ENCODE measurements at regions not wholly inside any gene's neighbourhood (a gene's known extent, or its start where the extent isn't known, plus 50 kb on each side); places are given as distances from the start of the nearest gene placed in this dataset.

GRCh38 chr3:59688636-59689035 lies 638.8 kb upstream of the CFAP20DC start:
- 40 to 67% methylated on average over 2 of the region's 2 CpGs for WGBS, 2 donors
- intact Hi-C loops (cut with DNase I) = no loop called here
- TF ChIP-seq POLR2A (IDR thresholded peaks at IDR 0.05) (no peak), CTCF (IDR thresholded peaks at IDR 0.05) (no peak), EP300 (IDR thresholded peaks at IDR 0.05) (no peak), POLR2AphosphoS5 (IDR thresholded peaks at IDR 0.05) (no peak)
- Histone ChIP-seq H3K27me3 (no peaks in the 10 kb centered on the region), H3K9me3 (no peaks in the 10 kb centered on the region), H3K27ac (no peak overlapping the region), H3K4me1 (no peaks in the 10 kb centered on the region), H3K36me3 (no peaks in the 10 kb centered on the region), H3K4me3 (no peak overlapping the region)
- no peak for DNase-seq

GRCh38 chr3:59685432-59685831 lies 635.6 kb upstream of the CFAP20DC start:
- intact Hi-C loops (cut with DNase I) = no loop called here
- WGBS, 2 donors = 94 to 96% methylated on average over 3 of the region's 3 CpGs
- TF ChIP-seq CTCF (IDR thresholded peaks at IDR 0.05) (no peak), EP300 (IDR thresholded peaks at IDR 0.05) (no peak), POLR2AphosphoS5 (IDR thresholded peaks at IDR 0.05) (no peak), POLR2A (IDR thresholded peaks at IDR 0.05) (no peak)

GRCh38 chr3:59684766-59685165 lies 634.9 kb upstream of the CFAP20DC start:
- no peaks in the 10 kb centered on the region for H3K9me3 ChIP-seq
- DNase-seq = no peak
- no peaks in the 10 kb centered on the region for H3K36me3 ChIP-seq
- no peaks in the 10 kb centered on the region for H3K4me1 ChIP-seq
- H3K27ac ChIP-seq = no peak overlapping the region
- 91 to 94% methylated on average over 1 of the region's 1 CpG for WGBS, 2 donors
- intact Hi-C loops (cut with DNase I) = no loop called here
- H3K4me3 ChIP-seq = no peak overlapping the region
- no peaks in the 10 kb centered on the region for H3K27me3 ChIP-seq
- no peak for TF ChIP-seq EP300 (IDR thresholded peaks at IDR 0.05)
- TF ChIP-seq CTCF (IDR thresholded peaks at IDR 0.05) = no peak
- TF ChIP-seq POLR2A (IDR thresholded peaks at IDR 0.05) = no peak
- TF ChIP-seq POLR2AphosphoS5 (IDR thresholded peaks at IDR 0.05) = no peak

More at GRCh38 chr3:59685432-59685831, 635.6 kb upstream of the CFAP20DC start:
- no peaks in the 10 kb centered on the region for H3K27me3 ChIP-seq
- H3K4me3 ChIP-seq = no peak overlapping the region
- H3K27ac ChIP-seq = no peak overlapping the region
- H3K4me1 ChIP-seq = no peaks in the 10 kb centered on the region
- no peaks in the 10 kb centered on the region for H3K9me3 ChIP-seq
- H3K36me3 ChIP-seq = no peaks in the 10 kb centered on the region
- no peak for DNase-seq

GRCh38 chr3:59680919-59681318 lies 631.1 kb upstream of the CFAP20DC start:
- TF ChIP-seq POLR2A (IDR thresholded peaks at IDR 0.05) = no peak
- TF ChIP-seq CTCF (IDR thresholded peaks at IDR 0.05) = no peak
- TF ChIP-seq POLR2AphosphoS5 (IDR thresholded peaks at IDR 0.05) = no peak
- no peak for TF ChIP-seq EP300 (IDR thresholded peaks at IDR 0.05)
- Histone ChIP-seq H3K27ac (no peak overlapping the region), H3K27me3 (no peaks in the 10 kb centered on the region), H3K4me1 (no peaks in the 10 kb centered on the region), H3K36me3 (no peaks in the 10 kb centered on the region), H3K4me3 (no peak overlapping the region), H3K9me3 (no peaks in the 10 kb centered on the region)
- intact Hi-C loops (cut with DNase I) = no loop called here
- 93 to 95% methylated on average over 6 of the region's 6 CpGs for WGBS, 2 donors
- DNase-seq = no peak

All from sigmoid colon (tissue), 6 donors.